ENCODE measurements at regions not wholly inside any gene's neighbourhood (a gene's known extent, or its start where the extent isn't known, plus 50 kb on each side); places are given as distances from the start of the nearest gene placed in this dataset.

- TF ChIP-seq CTCF (IDR thresholded peaks at IDR 0.05), result no peak
- no peak for TF ChIP-seq EZH2 (IDR thresholded peaks at IDR 0.05; ENCODE audit: borderline replicate concordance, insufficient read depth, low read depth, low read length, poor library complexity, severe bottlenecking)
These were observed 301.1 kb upstream of the TANK start for GRCh38 chr2:160859096-160859495.

All from B cell (primary cell).